ENCODE measurements at regions not wholly inside any gene's neighbourhood (a gene's known extent, or its start where the extent isn't known, plus 50 kb on each side); places are given as distances from the start of the nearest gene placed in this dataset.

GRCh38 chr3:127337911-127338531 lies 50.2 kb upstream of the PRR20G start:
- no peak for DNase-seq
